ENCODE measurements at regions not wholly inside any gene's neighbourhood (a gene's known extent, or its start where the extent isn't known, plus 50 kb on each side); places are given as distances from the start of the nearest gene placed in this dataset.

DNA sequence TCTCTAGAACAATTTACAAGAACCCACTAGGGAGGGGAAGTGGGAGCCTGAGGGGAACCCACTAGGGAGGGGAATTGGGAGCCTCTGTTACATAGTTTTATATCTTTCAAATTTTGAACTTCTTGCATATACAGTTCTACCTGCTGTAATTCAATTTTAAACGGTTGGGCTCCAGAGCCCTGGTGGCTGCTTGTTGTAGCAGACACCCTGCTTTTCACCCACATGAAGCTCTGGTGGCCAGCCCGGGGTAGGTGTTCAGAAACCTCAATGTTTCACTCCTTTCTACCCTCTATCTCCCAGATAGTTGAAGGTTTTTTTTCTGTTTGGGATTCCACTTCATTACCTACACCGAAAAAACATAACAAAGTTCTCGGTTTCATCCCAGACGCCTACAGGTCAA, 124.4 kb downstream of the TMEM174 start:
- Mint-ChIP-seq H3K27me3 (ENCODE audit: insufficient read depth, unreplicated experiment) (no peaks in the 10 kb centered on the region), H3K9me3 (ENCODE audit: unreplicated experiment) (no peaks in the 10 kb centered on the region), H3K27ac (ENCODE audit: low read depth, unreplicated experiment) (no peak overlapping the region), H3K4me1 (ENCODE audit: insufficient read depth, unreplicated experiment) (peaks cover 10% of the 10 kb centered on the region), H3K4me3 (ENCODE audit: unreplicated experiment) (no peak overlapping the region), H3K36me3 (ENCODE audit: insufficient read depth, unreplicated experiment) (no peaks in the 10 kb centered on the region)
- TF ChIP-seq, protein P1, sequence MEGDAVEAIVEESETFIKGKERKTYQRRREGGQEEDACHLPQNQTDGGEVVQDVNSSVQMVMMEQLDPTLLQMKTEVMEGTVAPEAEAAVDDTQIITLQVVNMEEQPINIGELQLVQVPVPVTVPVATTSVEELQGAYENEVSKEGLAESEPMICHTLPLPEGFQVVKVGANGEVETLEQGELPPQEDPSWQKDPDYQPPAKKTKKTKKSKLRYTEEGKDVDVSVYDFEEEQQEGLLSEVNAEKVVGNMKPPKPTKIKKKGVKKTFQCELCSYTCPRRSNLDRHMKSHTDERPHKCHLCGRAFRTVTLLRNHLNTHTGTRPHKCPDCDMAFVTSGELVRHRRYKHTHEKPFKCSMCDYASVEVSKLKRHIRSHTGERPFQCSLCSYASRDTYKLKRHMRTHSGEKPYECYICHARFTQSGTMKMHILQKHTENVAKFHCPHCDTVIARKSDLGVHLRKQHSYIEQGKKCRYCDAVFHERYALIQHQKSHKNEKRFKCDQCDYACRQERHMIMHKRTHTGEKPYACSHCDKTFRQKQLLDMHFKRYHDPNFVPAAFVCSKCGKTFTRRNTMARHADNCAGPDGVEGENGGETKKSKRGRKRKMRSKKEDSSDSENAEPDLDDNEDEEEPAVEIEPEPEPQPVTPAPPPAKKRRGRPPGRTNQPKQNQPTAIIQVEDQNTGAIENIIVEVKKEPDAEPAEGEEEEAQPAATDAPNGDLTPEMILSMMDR (IDR thresholded peaks at IDR 0.05; ENCODE audit: unreplicated experiment): no peak
- BruUV-seq (replicated peaks): no TSS peak
- no peak for DNase-seq (ENCODE audit: unreplicated experiment)
- POLR2A ChIA-PET: no interaction called here
- intact Hi-C loops (cut with micrococcal nuclease): no loop called here
- CTCF ChIA-PET: interaction anchor here (1.8 kb wide), 1 partner anchor 81 kb away, joined by 7 read pairs; no protein-coding TSS in a partner anchor

DNA sequence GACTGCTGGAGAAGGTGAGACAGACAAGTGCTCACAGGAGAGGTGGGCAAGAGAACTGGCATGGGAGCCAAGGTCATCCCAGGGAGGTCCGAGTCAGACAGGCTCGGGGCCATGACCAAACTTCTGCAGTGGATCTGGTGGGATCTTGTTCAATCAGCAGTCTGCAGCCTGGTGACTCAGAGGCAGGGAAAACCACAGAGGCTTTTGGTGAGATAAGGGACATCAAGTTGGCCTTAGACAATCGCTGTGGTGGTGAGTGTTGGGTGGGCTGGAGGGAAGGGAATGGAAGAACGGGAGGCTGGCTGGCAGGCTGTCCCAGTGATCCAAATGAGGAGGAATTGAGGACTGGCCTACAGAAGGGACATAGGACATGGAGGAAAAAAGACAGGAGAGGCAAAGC, 123.8 kb downstream of the TMEM174 start:
- no TSS peak for BruUV-seq (replicated peaks)
- ChIA-PET POLR2A (no interaction called here), CTCF (interaction anchor here (1.8 kb wide), 1 partner anchor 80 kb away, joined by 7 read pairs; no protein-coding TSS in a partner anchor)
- Mint-ChIP-seq H3K27me3 (ENCODE audit: insufficient read depth, unreplicated experiment) (no peaks in the 10 kb centered on the region), H3K27ac (ENCODE audit: low read depth, unreplicated experiment) (no peak overlapping the region), H3K9me3 (ENCODE audit: unreplicated experiment) (no peaks in the 10 kb centered on the region), H3K36me3 (ENCODE audit: insufficient read depth, unreplicated experiment) (no peaks in the 10 kb centered on the region), H3K4me1 (ENCODE audit: insufficient read depth, unreplicated experiment) (peaks cover 10% of the 10 kb centered on the region), H3K4me3 (ENCODE audit: unreplicated experiment) (no peak overlapping the region)
- intact Hi-C loops (cut with micrococcal nuclease): no loop called here
- TF ChIP-seq, protein P1 (IDR thresholded peaks at IDR 0.05; ENCODE audit: unreplicated experiment): no peak
- no peak for DNase-seq (ENCODE audit: unreplicated experiment)

DNA sequence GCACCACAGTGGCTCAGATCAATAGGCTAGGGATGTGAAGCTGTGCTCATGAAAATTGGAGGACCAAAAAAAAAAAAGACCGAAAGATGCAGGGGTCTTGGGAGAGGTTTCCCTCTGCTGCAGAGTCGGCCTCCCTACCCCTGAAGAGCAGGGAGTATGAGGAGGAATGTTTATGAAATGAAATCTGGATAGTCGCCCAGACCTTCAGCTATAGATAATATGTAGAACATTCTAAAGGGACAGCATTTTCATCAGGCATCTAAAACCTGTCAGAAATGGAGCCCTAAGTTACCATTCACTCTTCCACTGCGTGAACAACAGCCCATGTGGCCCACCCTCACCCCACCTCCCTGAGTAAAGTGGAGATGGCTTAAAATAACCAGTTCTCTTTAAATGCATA, 122.9 kb downstream of the TMEM174 start:
- ChIA-PET CTCF (interaction anchor here (2.3 kb wide), 1 partner anchor 79 kb away, joined by 6 read pairs; no protein-coding TSS in a partner anchor), POLR2A (interaction anchor here (0.6 kb wide), 1 partner anchor 16 kb away, joined by 3 read pairs; no protein-coding TSS in a partner anchor)
- H3K4me1 Mint-ChIP-seq (ENCODE audit: insufficient read depth, unreplicated experiment): peaks cover 10% of the 10 kb centered on the region
- no peaks in the 10 kb centered on the region for H3K36me3 Mint-ChIP-seq (ENCODE audit: insufficient read depth, unreplicated experiment)
- no peaks in the 10 kb centered on the region for H3K27me3 Mint-ChIP-seq (ENCODE audit: insufficient read depth, unreplicated experiment)
- H3K4me3 Mint-ChIP-seq (ENCODE audit: unreplicated experiment): no peak overlapping the region
- intact Hi-C loops (cut with micrococcal nuclease): no loop called here
- H3K27ac Mint-ChIP-seq (ENCODE audit: low read depth, unreplicated experiment): no peak overlapping the region
- no peak for DNase-seq (ENCODE audit: unreplicated experiment)
- H3K9me3 Mint-ChIP-seq (ENCODE audit: unreplicated experiment): no peaks in the 10 kb centered on the region
- no TSS peak for BruUV-seq (replicated peaks)
- TF ChIP-seq, protein P1 (IDR thresholded peaks at IDR 0.05; ENCODE audit: unreplicated experiment): no peak

DNA sequence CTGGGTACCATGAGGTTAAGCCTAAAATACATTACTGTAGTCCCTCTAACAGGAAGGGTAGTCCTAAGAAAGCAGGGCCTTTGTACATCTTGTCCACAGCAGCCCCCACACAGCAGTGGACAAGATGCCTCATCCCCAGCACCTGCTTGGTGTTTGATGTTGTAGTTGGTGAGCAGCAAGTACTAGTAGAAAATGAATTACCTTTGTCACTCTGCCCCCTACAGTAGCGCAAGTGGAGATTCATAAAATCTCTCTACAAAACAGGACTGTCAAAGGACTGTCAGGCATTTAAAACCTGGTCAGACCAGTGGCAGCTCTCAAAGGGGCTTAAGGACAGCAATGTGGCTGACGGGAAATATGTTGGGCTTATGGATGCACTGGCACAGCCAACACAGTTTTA, 122.5 kb downstream of the TMEM174 start:
- TF ChIP-seq, protein P1 (IDR thresholded peaks at IDR 0.05; ENCODE audit: unreplicated experiment): no peak
- Mint-ChIP-seq H3K27me3 (ENCODE audit: insufficient read depth, unreplicated experiment) (no peaks in the 10 kb centered on the region), H3K4me3 (ENCODE audit: unreplicated experiment) (no peak overlapping the region), H3K27ac (ENCODE audit: low read depth, unreplicated experiment) (no peak overlapping the region), H3K36me3 (ENCODE audit: insufficient read depth, unreplicated experiment) (no peaks in the 10 kb centered on the region), H3K4me1 (ENCODE audit: insufficient read depth, unreplicated experiment) (peaks cover 10% of the 10 kb centered on the region), H3K9me3 (ENCODE audit: unreplicated experiment) (no peaks in the 10 kb centered on the region)
- no peak for DNase-seq (ENCODE audit: unreplicated experiment)
- intact Hi-C loops (cut with micrococcal nuclease): no loop called here
- BruUV-seq (replicated peaks): no TSS peak
- POLR2A ChIA-PET: interaction anchor here (1.0 kb wide), 1 partner anchor 27 kb away, joined by 4 read pairs; no protein-coding TSS in a partner anchor
- CTCF ChIA-PET: interaction anchor here (0.6 to 2.3 kb wide), 3 partner anchors 54 to 79 kb away, joined by 3 to 6 read pairs (median 4); no protein-coding TSS in a partner anchor
